DOHH2 (cell line): ENCODE measurements at regions not wholly inside any gene's neighbourhood (a gene's known extent, or its start where the extent isn't known, plus 50 kb on each side); places are given as distances from the start of the nearest gene placed in this dataset.

ENCODE experiments used
- CTCF ChIP-seq: fragments of 200-600 bp; sonication (generic); IDR thresholded peaks from one replicate; pipeline ENCODE4 v1.5.1; 2014; ENCODE audit warnings: antibody characterized with exemption, mild to moderate bottlenecking, low read depth, low read length; ENCODE audit not compliant: poor library complexity, severe bottlenecking
- EZH2phosphoT487 ChIP-seq: fragments of 200-600 bp; sonication (generic); IDR thresholded peaks from 2 replicates; pipeline ENCODE4 v1.6.1; 2017; ENCODE audit warnings: borderline replicate concordance, mild to moderate bottlenecking, antibody characterized with exemption, low read length, moderate library complexity, mixed read lengths

- peak; percentile 69 for TF ChIP-seq CTCF
- no peak for TF ChIP-seq EZH2phosphoT487
Measured at GRCh38 chr22:22753526-22754267, 109.3 kb downstream of the GGTLC2 start.
